HG03066 (cell line): ENCODE measurements at regions not wholly inside any gene's neighbourhood (a gene's known extent, or its start where the extent isn't known, plus 50 kb on each side); places are given as distances from the start of the nearest gene placed in this dataset.

Experiments used
- ATAC-seq: cut with Tn5 transposase; IDR thresholded peaks from one replicate; pipeline ENCODE4 v1.9.1; 2021; ENCODE audit warnings: low read depth; ENCODE audit not compliant: unreplicated experiment

- no peak for ATAC-seq
Observed at GRCh38 chr6:92559003-92559402, 860.4 kb downstream of the EPHA7 start.

DNA sequence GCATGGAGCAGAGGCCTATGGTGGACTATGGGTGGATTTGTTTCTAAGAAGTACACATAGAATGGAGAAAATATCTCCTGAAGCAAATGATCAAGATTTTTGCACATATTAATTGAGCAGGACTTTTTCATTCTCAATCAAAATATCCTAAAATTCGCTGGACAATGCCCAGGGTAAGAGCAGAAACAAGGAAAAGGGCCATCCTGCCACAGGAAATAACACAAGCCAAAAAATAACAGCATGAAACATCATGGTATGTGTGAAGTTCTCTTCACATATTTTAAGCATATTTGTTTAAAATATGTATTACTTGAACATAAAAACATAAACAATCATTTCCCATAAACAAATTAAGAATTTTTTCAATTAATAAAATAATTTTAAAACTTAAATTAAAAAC, 868.9 kb downstream of the EPHA7 start:
- no peak for ATAC-seq

DNA sequence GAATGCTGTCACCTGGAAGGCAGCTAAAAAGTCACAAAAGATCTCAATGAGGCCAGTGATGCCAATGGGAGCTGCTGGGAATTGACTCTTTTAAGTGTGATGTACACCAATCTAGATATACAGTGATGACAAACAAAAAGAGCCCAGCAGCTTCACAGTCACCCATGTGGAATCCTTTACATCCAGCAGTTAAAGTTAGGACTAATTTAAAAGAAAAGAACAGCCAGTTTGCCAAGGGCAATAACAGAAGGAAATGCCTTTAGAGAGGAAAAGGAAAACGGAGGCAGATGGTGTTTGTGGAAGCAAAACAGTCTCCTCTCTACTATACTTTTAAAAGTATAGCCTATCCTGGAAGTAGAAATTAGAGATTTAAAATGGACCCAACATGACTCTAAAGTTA, 873.5 kb downstream of the EPHA7 start:
- ATAC-seq, result no peak

GRCh38 chr6:92541448-92542060, 877.8 kb downstream of the EPHA7 start:
- no peak for ATAC-seq

GRCh38 chr6:92538926-92539325, 880.4 kb downstream of the EPHA7 start:
- ATAC-seq, result no peak

GRCh38 chr6:92538275-92538674, 881.1 kb downstream of the EPHA7 start:
- no peak for ATAC-seq

GRCh38 chr6:92534109-92534508, 885.2 kb downstream of the EPHA7 start:
- no peak for ATAC-seq

GRCh38 chr6:92522589-92522988, 896.8 kb downstream of the EPHA7 start:
- no peak for ATAC-seq

- no peak for ATAC-seq
Observed at GRCh38 chr6:92521553-92521952, 897.8 kb downstream of the EPHA7 start.

DNA sequence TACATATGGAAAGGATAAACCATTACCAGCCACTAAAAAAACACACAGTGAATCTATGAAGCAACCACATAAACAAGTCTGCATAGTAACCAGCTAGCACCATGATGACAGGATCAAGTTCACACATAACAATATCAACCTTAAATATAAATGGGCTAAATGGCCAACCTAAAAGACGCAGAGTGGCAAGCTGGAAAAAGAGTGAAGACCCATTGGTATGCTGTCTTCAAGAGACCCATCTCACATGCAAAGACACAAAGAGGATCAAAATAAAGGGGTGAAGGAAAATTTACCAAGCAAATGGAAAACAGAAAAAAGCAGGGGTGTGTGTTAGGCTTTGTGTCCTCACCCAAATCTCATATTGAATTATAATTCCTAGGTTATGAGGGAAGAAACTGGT, 909.2 kb downstream of the EPHA7 start:
- no peak for ATAC-seq

- ATAC-seq, result no peak
Observed at GRCh38 chr6:92507552-92507951, 911.8 kb downstream of the EPHA7 start.

GRCh38 chr6:92504509-92504908, 914.9 kb downstream of the EPHA7 start:
- ATAC-seq, result no peak

DNA sequence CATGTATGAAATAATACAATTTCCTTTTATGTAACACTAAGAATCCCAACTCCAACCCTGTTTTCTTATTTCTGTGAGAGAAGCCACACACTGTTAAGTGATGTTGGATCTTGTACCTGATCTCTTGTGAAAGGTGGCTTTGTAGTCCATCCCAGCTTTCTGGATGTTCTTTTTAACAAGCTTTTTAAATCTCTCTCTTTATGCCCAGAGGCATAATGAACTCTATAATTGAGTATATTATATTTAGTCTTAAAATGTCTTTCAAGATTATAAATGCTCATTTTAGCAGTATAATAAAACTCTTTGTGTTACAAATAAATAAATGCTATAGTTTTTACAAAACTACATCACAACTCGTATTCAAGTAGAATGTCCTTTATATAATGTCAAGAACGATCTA, 922.1 kb downstream of the EPHA7 start:
- no peak for ATAC-seq

- ATAC-seq, result no peak
Observed at GRCh38 chr6:92496527-92496926, 922.8 kb downstream of the EPHA7 start.

DNA sequence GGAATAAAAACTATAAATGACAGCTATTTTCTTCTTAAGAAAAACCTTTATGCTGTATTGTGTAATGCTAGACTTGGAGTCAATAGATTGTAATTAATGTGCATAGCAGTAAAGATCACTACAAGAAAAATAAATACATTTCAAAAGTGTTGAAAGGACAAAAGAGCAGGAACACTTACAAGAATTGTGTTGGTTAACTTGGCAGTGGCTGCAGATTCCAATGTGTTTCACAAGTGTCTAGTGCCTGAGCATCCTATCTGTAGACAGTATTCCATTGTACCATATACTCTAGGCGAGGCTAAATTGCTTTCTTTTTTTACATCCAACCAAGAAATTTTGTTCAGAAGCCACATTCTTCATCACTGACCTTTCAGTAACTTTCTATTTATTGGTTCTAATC, 924.1 kb downstream of the EPHA7 start:
- ATAC-seq, result no peak

DNA sequence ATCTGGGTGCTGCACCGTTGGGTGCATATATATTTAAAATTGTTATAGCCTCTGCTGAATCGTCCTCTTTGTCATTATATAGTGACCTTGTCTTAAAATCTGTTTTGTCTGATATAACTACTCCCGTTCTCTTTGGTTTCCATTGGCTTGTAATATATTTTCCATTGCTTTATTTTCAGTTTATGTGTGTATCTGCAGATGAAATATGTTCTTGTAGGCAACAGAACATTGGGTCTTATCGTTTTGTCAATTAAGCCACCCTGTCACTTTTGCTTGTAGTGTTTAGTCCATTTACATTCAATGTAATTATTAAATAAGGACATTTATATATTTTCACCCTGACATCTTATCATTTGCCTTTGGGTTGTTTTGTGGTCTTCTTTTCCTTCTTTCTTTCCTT, 933.9 kb downstream of the EPHA7 start:
- ATAC-seq, result no peak

DNA sequence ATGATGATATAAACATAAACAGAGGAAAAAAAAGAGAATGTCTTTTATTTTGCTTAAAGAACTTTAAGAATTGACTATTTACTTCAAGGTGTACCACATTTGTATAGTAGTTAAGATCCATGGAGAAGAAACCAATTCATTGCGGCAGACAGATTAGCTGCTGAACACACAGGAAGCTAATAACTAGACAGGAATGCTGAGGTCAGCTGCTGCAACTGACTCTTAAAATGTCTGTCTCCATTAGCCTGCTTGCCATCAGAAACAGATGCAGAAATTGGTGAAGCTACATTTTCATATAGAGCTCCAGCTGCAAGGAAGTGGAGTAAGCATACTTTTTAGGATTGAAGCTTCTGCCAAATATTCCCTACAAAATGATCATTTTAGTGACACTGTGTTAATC, 939.5 kb downstream of the EPHA7 start:
- ATAC-seq, result no peak

DNA sequence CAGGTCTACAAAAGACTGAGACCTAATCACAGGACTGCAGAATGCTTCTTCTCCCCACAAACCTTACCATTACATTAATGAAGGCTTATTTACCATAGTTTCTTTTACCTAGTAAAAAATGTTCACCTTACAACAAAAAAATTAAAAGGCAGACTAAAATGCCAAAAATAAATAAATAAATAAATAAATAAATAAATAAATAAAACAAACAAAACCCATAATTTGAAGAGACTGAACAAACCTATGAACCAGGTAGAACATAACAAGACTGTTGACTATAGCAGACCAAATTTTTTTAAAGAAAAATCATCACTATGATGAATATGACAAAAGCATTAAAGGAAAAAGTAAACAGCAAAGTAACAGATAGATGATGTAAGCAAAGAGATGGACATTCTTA, 946.3 kb downstream of the EPHA7 start:
- no peak for ATAC-seq

DNA sequence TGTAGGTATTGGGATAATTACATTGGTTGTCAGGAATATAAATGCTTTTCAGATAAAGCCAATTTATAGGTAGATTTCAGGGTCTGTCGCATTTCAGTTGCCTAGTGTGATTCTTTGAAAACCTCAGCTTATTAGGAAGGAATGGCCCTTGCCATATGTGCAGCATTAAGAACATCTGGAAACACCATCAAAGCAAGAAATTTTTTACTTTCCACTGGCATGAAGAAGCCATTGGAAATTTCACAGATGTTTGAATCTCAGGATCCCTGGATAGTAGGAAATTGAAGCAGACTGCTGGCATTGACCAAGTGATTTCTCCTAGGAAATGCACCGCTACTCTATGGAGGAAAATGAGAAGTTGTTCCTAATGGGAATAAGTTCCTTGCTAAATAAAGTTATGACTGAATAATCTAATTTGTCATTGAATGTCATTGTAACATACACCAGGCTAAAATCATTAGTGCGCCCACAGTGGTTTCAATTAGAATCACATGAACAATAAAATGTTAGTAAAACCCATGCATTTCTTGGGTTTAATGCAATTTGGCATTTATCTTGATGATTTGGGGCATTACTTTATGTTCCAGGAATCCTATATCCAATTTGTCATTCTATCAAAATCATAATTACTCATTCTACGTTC, 950.1 kb downstream of the EPHA7 start:
- no peak for ATAC-seq

GRCh38 chr6:92468066-92468465, 951.3 kb downstream of the EPHA7 start:
- ATAC-seq, result no peak

DNA sequence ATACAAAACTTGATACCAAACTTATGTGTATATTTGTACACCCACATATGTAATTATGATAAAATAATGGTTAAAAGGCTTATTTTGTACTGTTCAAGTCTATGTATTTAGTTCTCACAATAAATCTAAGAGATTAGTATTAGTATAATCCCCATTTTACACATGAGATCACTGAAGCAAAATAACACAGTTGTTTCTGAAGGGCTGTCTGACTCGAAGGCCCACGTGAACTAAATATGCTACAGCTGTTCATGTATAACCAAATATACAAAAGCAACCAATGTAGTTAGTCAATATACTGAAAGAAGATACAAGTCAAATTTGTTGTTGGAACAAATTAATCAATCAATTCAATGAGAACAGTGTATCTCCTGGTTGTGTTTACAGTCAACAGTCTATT, 959.2 kb downstream of the EPHA7 start:
- no peak for ATAC-seq

GRCh38 chr6:92459606-92460005, 959.8 kb downstream of the EPHA7 start:
- no peak for ATAC-seq

- no peak for ATAC-seq
Observed at GRCh38 chr6:92446052-92446451, 973.3 kb downstream of the EPHA7 start.
